GM12878 (cell line): ENCODE measurements at regions not wholly inside any gene's neighbourhood (a gene's known extent, or its start where the extent isn't known, plus 50 kb on each side); places are given as distances from the start of the nearest gene placed in this dataset.

Experiments used
- ATAC-seq: fragments of 200-7000 bp; cut with Tn5 transposase; 3 replicates; pipeline ENCODE4 v1.9.1; 2020; ENCODE audit warnings: mild to moderate bottlenecking, moderate library complexity
- BruUV-seq: library from RNA; stranded (reverse); fragments of 400-500 nt; replicated peaks from 2 replicates; lab custom pipeline; 2021; lab: Mats Ljungman, UMichigan
- CTCF ChIA-PET: fragments of 300-600 bp; sonication (Branson Sonifier 250); formaldehyde crosslinking; extraction: SDS; loops from one replicate; lab custom pipeline; 2021; ENCODE audit warnings: inconsistent platforms; lab: Yijun Ruan, JAX
- POLR2A ChIA-PET: fragments of 350-600 bp; formaldehyde crosslinking; extraction: SDS; loops from one replicate; lab custom pipeline; 2021; ENCODE audit warnings: inconsistent platforms; lab: Charles Lee
- RAD21 ChIA-PET: fragments of 300-600 bp; sonication (Branson Sonifier 250); formaldehyde crosslinking; loops from one replicate; lab custom pipeline; 2023; ENCODE audit warnings: antibody characterized with exemption; ENCODE audit not compliant: unreplicated experiment; lab: Charles Lee
- SMC1A ChIA-PET: fragments of 300-600 bp; sonication (Branson Sonifier 250); formaldehyde crosslinking; loops from one replicate; lab custom pipeline; 2023; ENCODE audit not compliant: unreplicated experiment, uncharacterized antibody; lab: Charles Lee
- DNase-seq: peaks from one replicate; pipeline ENCODE4 v3.0.0-alpha.2; 2011; ENCODE audit warnings: low read depth, low spot score
- FAIRE-seq: peaks from 3 replicates; lab custom pipeline; 2011; peaks lifted over from hg19 to GRCh38; lab: Jason Lieb, UNC
- H2AFZ ChIP-seq: 2 replicates; pipeline ENCODE4 v1.6.0; 2011; ENCODE audit warnings: low read depth, low read length, control low read depth; ENCODE audit not compliant: control insufficient read depth
- H3K27ac ChIP-seq: 2 replicates; pipeline ENCODE4 v1.5.1; 2011; ENCODE audit warnings: control low read depth; ENCODE audit not compliant: control insufficient read depth, insufficient read depth
- H3K27me3 ChIP-seq, 2 experiments: replicated peaks in 1 of 2; 2 replicates each; pipeline versions ENCODE4 v1.6.0 to v1.6.1; 2011; ENCODE audit warnings: low read length in 1 of 2; ENCODE audit not compliant: control insufficient read depth in 2 of 2, insufficient read depth in 2 of 2
- H3K36me3 ChIP-seq, 2 experiments: 2 replicates each; pipeline ENCODE4 v1.5.1; 2011; ENCODE audit warnings: low read length in 1 of 2; ENCODE audit not compliant: control insufficient read depth in 2 of 2, insufficient read depth in 2 of 2
- H3K4me1 ChIP-seq: 2 replicates; pipeline ENCODE4 v1.6.1; 2011; ENCODE audit warnings: mild to moderate bottlenecking, low read length, moderate library complexity, mixed read lengths; ENCODE audit not compliant: control insufficient read depth, insufficient read depth
- H3K4me2 ChIP-seq: 2 replicates; pipeline ENCODE4 v1.6.0; 2011; ENCODE audit warnings: control low read depth; ENCODE audit not compliant: control insufficient read depth, insufficient read depth
- H3K4me3 ChIP-seq: fragments of 200-600 bp; sonication (generic); 2 replicates; pipeline ENCODE4 v1.5.1; 2016
- H3K79me2 ChIP-seq: 2 replicates; pipeline ENCODE4 v1.6.0; 2011; ENCODE audit warnings: low read length; ENCODE audit not compliant: control insufficient read depth, insufficient read depth
- H3K9ac ChIP-seq: 2 replicates; pipeline ENCODE4 v1.8.0; 2011; ENCODE audit warnings: low read length, control low read depth, mixed read lengths; ENCODE audit not compliant: control insufficient read depth, insufficient read depth
- H3K9me3 ChIP-seq: replicated peaks from 3 replicates; pipeline ENCODE4 v1.5.1; 2011; ENCODE audit warnings: mild to moderate bottlenecking, low read length; ENCODE audit not compliant: control insufficient read depth, insufficient read depth
- H4K20me1 ChIP-seq: 2 replicates; pipeline ENCODE4 v1.6.0; 2011; ENCODE audit not compliant: control insufficient read depth, insufficient read depth
- CHD2 ChIP-seq: IDR thresholded peaks from 2 replicates; pipeline ENCODE4 v1.6.1; 2011; ENCODE audit warnings: low read depth, low read length, improper control_type of control experiment, borderline replicate concordance
- IRF3 ChIP-seq: fragments of 450-650 bp; IDR thresholded peaks from 2 replicates; pipeline ENCODE4 v1.6.1; 2014; ENCODE audit warnings: mild to moderate bottlenecking
- NR2F1 ChIP-seq: fragments of 450-650 bp; conservative IDR thresholded peaks from 2 replicates; pipeline ENCODE4 v1.6.1; 2017; ENCODE audit warnings: mild to moderate bottlenecking
- WGBS: methylation state at CpG from one replicate; pipeline ENCODE4 v1.1.6; 2016; ENCODE audit warnings: low lambda C conversion rate; ENCODE audit not compliant: insufficient replicate concordance, insufficient coverage; ENCODE audit errors: missing lambda C conversion rate; 5-methylcytosine and 5-hydroxymethylcytosine counted together
- in situ Hi-C: fragments of 300-500 bp; cut with MboI; formaldehyde crosslinking; loops from 9 replicates; pipeline ENCODE4 v1.14.3; 2018; ENCODE audit warnings: mixed read lengths
- intact Hi-C: fragments of 100-400 bp; cut with micrococcal nuclease; formaldehyde crosslinking; loops from one replicate; pipeline ENCODE4 v1.14.2; 2022; ENCODE audit not compliant: unreplicated experiment
- TF ChIP-seq, protein P1 (sequence below), 3 experiments: IDR thresholded peaks in 2 of 3; conservative IDR thresholded peaks in 1 of 3; 2 replicates each; pipeline ENCODE4 v1.5.1; 2011; ENCODE audit warnings: low read depth in 3 of 3, low read length in 3 of 3, mild to moderate bottlenecking in 3 of 3, control low read depth in 2 of 3, moderate library complexity in 2 of 3, inconsistent platforms in 1 of 3, mixed read lengths in 1 of 3; ENCODE audit not compliant: control insufficient read depth in 2 of 3, insufficient read depth in 1 of 3; ENCODE audit errors: extremely low read depth in 1 of 3

DNA sequence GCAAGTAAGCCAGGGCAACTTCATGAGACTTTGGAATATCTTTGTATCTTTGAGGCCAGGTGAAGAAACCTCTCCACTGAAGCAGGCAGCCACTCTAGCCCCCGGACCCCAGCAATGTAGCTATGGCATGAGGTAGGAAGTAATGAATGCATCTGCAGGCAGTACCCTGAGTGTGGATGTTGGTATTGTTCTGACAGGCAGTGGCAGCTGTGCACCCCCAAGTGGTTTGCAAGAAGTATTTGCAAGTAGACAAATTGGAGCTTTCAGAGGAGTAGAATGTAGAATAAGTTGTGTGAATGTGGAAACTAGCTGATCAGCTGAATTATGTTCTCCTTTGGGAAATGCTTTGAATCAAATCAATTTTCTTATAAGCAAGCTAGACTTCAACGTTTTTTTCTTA lies 194.4 kb upstream of the PGR start:
- ChIA-PET CTCF (no interaction called here), SMC1A (interaction anchor here (1.9 kb wide), 1 partner anchor 16 kb away, joined by 6 read pairs; no protein-coding TSS in a partner anchor), RAD21 (no interaction called here), POLR2A (no interaction called here)
- Histone ChIP-seq H3K36me3 (no peaks in the 10 kb centered on the region), H2AFZ (no peak overlapping the region), H3K27me3 (no peaks in the 10 kb centered on the region), H3K4me3 (no peak overlapping the region), H3K9ac (no peak overlapping the region), H3K9me3 (no peaks in the 10 kb centered on the region), H3K4me2 (no peak overlapping the region), H3K27ac (no peak overlapping the region), H3K79me2 (no peaks in the 10 kb centered on the region), H4K20me1 (no peaks in the 10 kb centered on the region), H3K4me1 (no peaks in the 10 kb centered on the region)
- intact Hi-C loops (no loop called here), in situ Hi-C loops (no loop called here)
- FAIRE-seq (no peak), DNase-seq (no peak), ATAC-seq (no peak)
- TF ChIP-seq CHD2 (no peak), NR2F1 (no peak), IRF3 (no peak)
- TF ChIP-seq, protein P1, sequence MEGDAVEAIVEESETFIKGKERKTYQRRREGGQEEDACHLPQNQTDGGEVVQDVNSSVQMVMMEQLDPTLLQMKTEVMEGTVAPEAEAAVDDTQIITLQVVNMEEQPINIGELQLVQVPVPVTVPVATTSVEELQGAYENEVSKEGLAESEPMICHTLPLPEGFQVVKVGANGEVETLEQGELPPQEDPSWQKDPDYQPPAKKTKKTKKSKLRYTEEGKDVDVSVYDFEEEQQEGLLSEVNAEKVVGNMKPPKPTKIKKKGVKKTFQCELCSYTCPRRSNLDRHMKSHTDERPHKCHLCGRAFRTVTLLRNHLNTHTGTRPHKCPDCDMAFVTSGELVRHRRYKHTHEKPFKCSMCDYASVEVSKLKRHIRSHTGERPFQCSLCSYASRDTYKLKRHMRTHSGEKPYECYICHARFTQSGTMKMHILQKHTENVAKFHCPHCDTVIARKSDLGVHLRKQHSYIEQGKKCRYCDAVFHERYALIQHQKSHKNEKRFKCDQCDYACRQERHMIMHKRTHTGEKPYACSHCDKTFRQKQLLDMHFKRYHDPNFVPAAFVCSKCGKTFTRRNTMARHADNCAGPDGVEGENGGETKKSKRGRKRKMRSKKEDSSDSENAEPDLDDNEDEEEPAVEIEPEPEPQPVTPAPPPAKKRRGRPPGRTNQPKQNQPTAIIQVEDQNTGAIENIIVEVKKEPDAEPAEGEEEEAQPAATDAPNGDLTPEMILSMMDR (IDR thresholded peaks at IDR 0.05 in 2 of 3, conservative IDR thresholded peaks at IDR 0.05 in 1 of 3; ENCODE audit: control insufficient read depth in 2 of 3, extremely low read depth in 1 of 3, insufficient read depth in 1 of 3, low read depth in 3 of 3, low read length in 3 of 3) = 0 out of 6 replicates have a peak, but pooled peaks of 1 of the 3 experiments have one; percentile 11
- WGBS = 0% methylated on average over 2 of the region's 2 CpGs
- BruUV-seq = no TSS peak
